HS-5 (cell line): ENCODE measurements at regions not wholly inside any gene's neighbourhood (a gene's known extent, or its start where the extent isn't known, plus 50 kb on each side); places are given as distances from the start of the nearest gene placed in this dataset.

Experiments used
- DNase-seq: peaks from one replicate; pipeline ENCODE4 v3.0.0-alpha.2; 2012; ENCODE audit warnings: low read depth

DNA sequence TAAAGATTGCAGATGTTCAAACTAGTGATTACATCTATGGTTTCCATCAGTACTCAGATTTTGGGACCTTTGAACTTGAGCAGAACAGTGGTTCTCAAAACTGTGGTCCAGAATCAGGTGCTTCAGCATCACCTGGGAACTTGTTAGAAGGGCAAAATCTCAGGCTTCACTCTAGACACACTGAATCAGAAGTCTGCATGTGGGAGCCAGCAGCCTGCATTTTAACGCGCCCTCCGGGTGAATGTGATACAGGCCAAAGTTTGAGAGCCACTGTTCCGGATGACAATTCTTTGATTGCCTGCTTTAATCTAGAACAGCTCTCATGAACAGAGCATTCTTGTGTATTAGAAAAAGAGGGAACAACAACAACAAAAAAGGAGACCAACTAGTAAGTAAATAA is 261.7 kb downstream of the GPD2 start:
- no peak for DNase-seq

DNA sequence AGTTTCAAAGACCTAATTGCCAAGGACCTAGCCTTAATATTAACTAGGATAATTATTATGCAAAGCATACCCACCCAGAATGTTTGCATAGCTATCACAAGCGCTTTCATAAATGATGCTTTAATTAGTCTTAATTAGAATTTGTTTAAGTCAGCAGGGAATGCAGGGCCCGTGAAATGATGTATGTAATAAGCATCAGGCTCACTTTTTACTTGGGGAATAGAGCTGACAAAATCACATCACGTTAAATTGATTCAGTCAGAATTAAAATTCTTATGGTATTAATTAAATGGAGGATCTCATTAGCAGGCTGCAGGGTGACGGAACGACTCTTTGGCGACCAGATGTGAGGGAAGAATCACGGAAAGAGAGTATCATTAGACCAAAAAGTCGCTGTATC is 264.5 kb downstream of the GPD2 start:
- no peak for DNase-seq

DNA sequence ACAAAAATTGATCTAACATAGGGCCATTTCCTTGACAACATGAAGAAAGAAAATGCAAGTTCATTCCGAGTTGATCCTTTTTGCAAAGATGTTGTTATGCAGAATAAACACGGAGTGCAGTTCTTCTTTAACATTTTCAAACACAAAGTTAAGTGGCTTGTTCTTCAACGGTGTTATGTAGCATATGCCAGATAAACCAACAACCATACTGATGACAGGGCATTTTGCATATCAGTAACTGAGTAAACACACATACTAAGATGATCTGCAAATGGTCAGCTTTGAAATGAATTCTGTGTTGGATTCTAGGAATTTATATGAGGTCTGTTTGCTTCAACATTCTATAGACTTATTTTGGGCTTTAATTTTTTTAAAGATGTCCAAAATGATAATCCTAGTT is 266.4 kb downstream of the GPD2 start:
- DNase-seq, result no peak

DNA sequence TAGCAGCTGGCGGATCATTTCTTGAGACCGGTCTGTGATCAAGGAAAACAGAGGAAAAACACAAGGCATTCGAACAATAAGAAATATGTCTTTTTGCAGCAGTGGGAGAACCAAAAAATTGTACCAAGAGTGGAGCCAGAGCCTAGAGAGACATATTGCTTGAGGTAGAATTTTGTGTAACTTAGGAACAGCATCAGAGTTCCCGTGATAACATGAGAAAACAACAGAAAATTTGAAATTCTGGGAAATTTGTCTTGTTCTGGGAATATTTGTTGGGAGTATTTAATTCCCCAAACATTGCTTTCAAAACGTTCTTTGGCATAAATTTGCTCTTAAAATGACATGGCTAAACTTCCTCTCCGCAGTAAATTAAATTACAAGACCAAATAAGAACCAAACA is 267.5 kb downstream of the GPD2 start:
- DNase-seq, result no peak

DNA sequence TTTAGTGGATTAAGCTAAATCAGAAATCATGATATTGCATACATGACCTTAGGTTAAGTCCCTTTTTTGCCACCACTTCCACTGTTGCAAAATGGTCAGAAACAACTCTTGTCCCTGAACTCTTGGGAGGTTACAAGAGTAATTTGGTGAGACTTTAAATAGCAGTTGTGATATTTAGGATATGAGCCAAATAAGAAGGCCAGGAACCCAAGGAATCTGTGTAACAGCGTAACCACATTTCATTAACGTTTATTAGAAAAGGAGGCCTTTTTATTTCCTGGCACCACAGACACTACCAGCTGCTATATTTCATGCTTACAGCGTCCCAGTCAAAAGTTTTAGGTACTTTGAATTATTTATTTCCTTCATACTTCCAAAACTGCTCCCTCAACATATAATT is 268.0 kb downstream of the GPD2 start:
- DNase-seq, result no peak

DNA sequence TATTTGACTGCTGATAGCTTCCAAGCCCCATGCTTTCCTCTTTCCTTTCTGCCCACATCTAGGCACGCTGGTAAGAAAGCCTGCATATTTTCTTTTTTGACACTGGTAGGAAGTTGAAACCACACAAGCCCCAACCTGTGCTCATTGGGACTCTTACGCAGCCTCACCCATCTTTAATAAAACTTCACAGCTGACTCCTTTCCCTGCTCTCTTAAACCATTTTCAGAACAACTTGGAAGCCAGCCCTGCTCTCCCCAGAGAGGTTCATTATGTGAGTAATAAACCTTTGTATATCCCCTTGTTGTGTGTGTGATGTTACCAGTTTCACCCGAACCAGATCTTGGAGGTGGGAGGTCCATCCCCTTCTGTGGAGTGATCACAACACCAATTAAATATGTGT is 268.4 kb downstream of the GPD2 start:
- DNase-seq, result no peak

DNA sequence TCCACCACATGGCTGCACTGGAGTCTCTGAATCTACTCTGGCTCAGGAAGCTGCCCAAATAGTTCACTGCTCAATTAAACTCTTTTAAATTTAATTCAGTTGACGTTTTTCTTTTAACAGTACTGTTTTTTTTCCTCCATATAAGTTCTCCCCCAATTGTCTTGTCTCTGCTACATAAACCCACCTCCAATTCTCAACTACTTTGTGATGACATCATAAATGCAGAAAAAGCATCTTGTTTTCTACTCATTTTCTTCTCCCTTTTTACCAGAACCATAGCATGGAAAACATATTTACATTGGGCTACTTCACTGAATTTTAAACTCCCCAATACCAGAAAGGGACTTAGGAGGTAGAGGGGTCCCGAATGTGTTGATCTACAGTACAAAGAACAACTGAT is 270.4 kb downstream of the GPD2 start:
- DNase-seq, result no peak

DNA sequence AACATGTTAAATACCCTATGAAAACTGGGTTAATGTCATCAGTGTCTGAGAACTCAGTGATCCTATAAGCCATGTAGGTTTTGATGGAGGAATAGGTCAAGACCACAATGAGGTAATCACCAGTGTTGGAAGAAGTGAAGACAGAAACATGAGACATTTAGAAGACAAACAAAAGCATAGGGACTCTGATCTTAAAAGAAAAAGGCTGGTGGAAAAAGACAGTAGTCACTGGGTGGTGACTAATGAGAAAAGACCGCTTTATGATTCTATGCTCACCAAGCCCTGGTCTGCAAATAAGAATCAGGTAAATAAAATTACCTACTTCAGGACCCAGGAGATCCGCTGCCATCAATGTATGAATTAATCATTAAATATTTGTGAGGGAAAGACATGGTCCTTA is 271.9 kb downstream of the GPD2 start:
- no peak for DNase-seq

DNA sequence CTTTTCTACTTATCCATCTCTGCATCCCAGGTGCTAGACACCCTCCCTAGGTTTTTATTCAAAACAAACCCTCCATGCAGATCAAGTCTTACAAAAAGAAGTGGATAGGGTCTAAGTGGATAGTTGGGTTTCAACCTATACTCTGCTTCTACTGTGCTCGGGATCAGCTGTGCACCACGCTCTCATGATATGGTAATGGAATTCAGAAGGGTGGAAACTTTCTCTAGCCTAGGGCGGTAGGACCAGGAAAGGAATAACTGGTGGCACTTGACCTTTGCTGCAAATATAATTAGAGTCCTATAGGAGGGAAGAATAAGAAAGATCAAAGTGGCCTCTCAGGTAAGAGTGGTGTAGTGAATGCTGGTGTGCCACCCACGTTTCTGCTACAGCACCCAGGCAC is 272.9 kb downstream of the GPD2 start:
- DNase-seq, result no peak

DNA sequence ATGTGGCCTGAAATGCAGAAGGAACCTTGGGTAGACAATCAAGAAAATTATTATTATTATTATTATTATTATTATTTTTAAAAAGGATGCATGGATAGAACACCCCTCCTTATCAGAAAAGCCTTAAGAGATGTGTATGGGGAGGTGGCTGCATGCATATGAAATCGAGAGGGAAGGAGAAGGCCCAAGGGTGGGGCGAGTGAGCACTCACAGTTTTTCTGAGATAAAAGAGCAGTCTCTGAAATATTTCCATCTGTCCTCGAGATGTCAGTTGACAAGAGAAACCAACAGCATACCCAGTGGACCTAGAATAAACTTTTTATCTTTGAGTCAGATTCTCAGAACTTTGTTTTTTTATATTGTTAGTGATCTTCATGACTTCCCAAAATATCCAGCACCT is 282.9 kb downstream of the GPD2 start:
- DNase-seq, result no peak

DNA sequence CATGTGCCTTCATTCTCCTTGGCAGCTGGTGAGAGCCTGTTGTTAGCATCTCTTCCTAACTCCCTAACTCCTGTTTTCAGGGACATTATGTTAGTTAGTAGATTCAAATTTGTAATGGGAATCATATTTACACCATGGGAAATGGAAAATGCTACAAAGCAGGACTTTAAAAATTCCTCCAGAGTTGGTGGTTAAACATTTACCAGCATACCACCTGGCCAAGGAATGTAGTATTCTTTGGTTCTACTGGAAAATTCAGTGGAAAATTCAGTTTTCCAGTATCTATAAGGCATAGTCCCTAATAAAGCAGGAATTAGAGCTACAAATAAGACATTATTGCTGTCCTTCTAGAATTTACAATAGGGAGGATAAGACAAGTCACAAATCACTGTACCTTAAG is 291.7 kb downstream of the GPD2 start:
- DNase-seq, result no peak

DNA sequence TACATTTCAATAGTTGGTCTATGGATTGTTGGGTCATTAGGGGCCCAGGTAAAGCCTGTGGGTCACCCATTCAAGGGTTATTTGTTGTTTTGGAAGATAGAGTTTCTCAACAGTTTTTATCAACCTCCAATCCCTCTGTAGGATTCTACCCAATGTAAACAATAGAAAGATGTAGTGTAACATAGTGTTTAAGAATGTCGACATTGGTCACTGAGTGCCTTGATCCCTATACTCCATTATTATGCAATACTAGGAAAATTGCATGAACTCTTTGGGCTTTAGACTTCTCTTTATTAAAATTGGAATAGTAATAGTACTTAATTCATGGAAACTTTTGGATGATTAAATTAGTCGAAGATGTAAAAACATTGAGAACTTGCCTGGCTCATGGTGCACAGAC is 292.1 kb downstream of the GPD2 start:
- DNase-seq, result no peak

DNA sequence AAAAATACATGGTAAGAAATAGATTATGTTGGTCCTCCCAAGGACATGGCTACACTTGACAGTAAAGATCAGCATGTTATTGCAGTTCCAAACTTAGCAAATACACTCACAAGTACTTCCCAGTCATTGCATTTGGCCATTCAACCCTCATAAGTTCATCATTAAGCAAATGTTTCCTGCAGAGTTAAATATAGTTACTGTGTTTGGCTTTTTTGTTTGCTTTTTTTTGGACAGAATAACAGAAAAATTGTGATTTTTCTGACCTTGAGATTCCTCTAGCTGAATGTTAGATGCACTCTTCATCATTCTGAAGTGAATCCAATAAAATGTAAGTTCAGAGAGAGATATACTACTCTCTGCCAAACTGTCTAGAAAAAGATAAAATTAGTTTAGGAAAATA is 295.3 kb downstream of the GPD2 start:
- no peak for DNase-seq

DNA sequence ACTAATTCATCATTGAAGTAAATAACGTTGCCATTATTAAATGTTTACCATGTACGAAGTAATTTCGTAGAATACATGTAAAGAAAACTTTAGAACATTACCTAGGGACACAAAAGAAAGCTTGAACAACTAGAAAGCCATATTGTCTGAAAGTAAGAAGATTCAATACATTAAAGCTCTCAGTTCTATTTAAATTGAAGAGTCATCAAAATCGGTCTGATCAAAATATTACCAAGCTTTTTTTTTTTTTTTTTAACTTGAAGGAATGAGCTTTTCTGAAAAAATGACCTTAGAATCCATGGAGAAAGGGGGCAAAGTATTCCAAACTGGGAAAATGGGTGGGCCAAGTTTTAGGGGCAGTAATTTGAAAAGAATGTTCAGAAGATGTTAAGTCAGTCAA is 300.8 kb downstream of the GPD2 start:
- DNase-seq, result no peak

DNA sequence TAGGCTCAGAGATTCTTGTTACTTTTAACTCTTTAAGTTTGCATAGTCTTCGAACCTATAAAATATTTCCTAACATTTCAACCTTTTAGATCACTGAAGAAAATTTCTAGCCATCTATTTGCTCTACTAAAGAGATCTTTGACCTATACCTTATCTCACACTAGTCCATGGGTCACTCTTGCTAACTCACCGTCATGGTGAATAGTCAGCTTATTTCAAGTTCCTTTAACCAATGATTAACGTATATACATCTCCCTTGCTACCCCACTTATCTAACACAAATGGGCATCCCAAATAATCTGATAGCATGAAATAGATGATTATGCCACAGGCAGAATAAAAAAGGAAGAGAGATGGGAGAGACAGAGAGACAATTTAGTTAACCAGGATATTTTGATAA is 303.1 kb downstream of the GPD2 start:
- DNase-seq, result no peak

DNA sequence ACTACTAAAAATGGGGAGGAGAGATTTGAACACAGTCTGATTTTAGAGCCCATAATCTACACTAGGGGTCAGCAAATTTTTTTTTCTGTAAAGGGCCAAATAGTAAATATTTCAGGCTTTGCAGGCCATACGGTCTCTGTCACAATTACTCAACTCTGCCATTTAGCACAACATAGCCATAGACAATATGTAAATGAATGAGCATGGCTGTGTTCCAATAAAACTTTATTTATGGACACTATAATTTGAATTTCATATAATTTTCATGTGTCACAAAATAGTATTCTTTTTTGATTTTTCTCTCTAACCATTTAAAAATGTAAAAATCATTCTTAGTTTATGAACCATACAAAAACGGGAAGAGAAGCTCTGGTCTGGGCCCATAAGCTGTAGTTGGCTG is 309.4 kb downstream of the GPD2 start:
- no peak for DNase-seq

DNA sequence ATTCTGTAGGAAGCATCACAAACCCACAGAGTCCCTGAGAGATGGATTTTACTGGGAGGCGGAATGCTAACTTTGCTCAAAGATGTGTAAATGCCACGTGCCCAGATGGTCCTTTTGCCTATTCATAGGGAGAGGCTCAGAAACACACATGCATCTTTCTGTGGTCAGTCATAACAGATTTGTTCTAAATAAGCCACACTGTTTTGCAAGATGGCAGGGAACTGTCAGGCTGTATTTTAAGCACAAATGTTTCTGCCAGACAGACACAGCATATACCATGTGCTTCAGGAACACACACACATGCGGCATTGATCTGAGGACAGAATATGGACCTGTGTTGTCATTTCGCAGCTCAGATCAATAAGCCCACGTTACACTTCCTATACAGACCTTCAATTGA is 312.0 kb downstream of the GPD2 start:
- DNase-seq, result no peak

DNA sequence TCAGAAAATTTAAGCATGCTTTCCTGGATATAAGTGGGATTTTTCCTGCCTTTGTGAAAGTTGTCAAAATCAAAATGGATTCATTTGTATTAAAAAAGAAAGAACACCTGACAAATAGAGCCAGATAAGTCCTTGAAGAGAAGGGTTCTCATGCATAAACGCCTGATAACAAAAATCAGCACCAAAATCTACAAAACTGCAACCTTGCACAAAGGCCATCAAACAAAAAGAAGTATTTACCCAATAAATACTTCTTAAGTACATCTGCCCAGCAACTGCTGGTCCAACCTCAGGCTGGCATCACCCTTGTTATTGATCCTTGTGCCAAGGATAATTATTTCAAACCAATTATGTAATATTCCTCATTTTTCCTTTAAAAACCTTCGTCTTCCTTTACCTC is 315.9 kb downstream of the GPD2 start:
- DNase-seq, result no peak

DNA sequence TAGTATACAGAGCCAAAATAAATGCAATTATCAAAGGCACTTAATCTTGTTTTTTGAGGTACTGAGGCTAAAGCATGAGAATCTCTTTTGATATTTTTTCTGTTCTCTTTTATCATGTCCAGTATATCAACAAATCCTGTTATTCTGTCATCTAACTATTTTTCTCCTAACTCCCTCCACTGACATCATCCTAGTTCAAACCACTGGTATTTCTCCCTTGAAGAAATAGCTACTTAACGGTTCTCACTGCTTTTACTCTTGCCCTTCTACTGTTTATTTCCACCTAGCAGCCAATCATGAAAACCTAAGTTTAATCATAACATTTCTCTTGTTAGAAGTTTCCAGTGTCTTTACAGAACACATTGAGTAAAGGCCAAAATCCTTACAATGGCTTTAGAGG is 317.6 kb downstream of the GPD2 start:
- DNase-seq, result no peak

DNA sequence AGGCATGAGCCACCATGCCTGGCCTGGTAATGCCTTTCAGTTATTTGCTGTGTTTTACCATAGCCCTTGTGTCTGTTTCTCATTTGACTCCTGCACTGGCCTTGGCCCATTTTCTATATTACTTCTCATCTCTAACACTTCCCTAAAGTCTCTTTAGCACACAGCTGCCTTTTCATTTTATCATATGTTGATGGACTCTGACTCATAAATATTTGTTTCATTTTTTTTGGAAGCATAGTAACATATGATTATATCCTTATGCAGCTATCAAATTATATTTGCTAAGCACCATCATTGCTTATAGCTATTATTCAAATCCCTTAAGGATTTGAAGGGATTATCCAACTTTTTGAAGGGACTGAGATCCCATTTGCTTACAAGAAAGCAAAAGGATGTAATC is 320.3 kb downstream of the GPD2 start:
- no peak for DNase-seq

DNA sequence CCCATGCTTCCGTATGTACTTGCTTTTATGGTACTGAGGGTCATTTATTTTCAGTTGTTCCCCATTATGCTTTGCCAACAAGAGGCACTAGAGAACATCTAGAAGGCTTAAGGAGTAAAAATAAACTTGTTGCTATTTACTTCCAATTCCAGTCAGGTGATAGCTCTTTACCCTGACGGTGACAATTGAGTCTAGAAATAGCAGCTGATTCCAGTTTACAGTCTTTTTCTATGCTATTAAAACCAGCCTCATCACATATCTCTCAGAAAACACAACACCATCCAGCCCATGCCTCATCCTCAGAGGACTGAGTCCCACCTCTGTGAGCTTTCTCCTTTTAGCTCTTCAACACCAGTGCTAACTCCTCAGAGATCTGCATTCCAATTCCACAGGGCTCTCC is 327.0 kb downstream of the GPD2 start:
- no peak for DNase-seq

DNA sequence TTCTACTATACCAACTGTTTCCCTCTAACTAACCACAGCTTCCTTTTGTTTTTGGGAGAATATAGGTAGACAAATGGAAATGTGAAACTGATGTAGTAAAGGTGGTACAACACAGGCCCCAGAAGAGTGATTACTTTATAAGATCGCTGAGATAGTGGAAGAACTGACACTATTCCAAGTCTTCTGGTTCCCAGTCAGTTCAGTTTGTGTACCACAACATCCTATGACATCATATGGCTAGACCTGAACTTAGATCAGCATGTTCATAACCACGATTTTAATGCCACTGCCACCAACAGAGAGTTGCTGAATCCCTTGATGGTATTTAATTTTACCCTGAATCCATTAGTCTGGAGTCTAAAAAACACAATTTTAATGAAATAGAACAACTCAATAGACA is 328.9 kb downstream of the GPD2 start:
- no peak for DNase-seq

DNA sequence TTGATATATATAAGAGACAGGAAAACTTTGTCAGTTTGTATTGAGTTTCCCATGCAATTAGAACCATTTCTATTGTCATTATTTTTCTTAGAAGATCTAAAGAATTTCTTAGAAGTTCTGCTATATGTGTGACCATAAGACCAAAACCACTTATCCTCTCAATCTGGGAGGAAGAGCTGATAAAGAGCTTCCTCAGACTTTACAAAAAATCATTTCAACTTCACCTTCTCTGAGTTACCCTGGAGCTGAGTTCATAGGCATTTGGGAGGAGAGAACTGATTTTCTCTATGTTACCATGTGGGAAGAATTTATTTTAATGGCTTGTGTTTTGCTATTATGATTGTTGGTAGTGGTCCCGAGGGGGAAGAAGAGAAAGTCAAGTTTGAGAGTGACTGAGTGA is 329.3 kb downstream of the GPD2 start:
- no peak for DNase-seq

DNA sequence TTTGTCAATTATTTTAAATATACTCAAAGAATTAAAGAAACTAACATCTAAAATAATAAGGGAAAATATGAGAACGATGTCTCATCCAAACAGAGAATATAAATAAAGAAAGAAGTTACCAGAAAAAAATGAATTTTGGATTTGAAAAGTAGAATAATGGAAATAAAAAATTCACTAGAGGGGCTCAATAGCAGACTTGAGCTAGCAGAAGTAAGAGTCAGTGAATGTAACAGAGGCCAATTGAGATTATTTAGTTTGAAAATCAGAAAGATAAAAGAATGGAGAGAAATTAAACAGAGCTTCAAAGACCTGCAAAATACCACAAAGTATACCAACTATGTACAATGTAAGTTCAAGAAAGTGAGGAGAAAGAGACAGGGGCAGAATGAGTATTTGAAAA is 333.6 kb downstream of the GPD2 start:
- DNase-seq, result no peak

DNA sequence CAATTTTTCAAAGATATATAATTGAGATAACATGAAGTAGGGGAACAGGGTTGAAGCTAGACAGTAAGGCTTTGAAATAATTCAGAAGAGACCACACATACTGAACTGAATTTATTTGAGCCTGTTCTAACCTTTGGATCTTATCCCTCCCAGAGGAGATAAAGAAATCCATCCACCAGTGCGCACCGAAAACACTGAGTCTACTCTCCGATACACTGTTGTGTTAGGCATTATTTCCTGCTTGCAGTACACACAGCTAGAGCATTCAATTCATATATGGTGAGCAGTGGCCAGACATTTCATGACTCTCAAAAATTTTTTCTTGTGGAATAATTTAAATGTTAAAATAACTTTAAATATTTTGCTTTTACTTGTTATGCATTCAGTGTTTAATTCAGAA is 342.7 kb downstream of the GPD2 start:
- DNase-seq, result no peak
